ENCODE measurements at regions not wholly inside any gene's neighbourhood (a gene's known extent, or its start where the extent isn't known, plus 50 kb on each side); places are given as distances from the start of the nearest gene placed in this dataset.

- Histone ChIP-seq H3K27me3 (ENCODE audit: insufficient read depth, poor library complexity, severe bottlenecking) (no peaks in the 10 kb centered on the region), H3K27ac (replicated peaks) (no peak overlapping the region), H3K4me3 (replicated peaks; ENCODE audit: insufficient read depth, low read length) (no peak overlapping the region)
- DNase-seq (ENCODE audit: low read depth in 1 of 2, low spot score in 1 of 2) = no peak
- TF ChIP-seq REST (IDR thresholded peaks at IDR 0.05; ENCODE audit: insufficient replicate concordance, low read depth) (no peak), GABPA (IDR thresholded peaks at IDR 0.05; ENCODE audit: low read depth) (no peak), SPI1 (IDR thresholded peaks at IDR 0.05; ENCODE audit: borderline replicate concordance, low read depth) (no peak), CTCF (IDR thresholded peaks at IDR 0.05; ENCODE audit: insufficient read depth, low read length) (no peak), POLR2AphosphoS5 (IDR thresholded peaks at IDR 0.05; ENCODE audit: low read depth) (no peak)
These were observed 1169.2 kb upstream of the NXPH2 start for GRCh38 chr2:139949242-139949972.

- H3K4me3 ChIP-seq (replicated peaks; ENCODE audit: insufficient read depth, low read length) = no peak overlapping the region
- H3K27ac ChIP-seq (replicated peaks) = no peak overlapping the region
- TF ChIP-seq REST (IDR thresholded peaks at IDR 0.05; ENCODE audit: insufficient replicate concordance, low read depth) (no peak), CTCF (IDR thresholded peaks at IDR 0.05; ENCODE audit: insufficient read depth, low read length) (peak; percentile 4)
- no peak for DNase-seq (ENCODE audit: low read depth in 1 of 2, low spot score in 1 of 2)
- no peaks in the 10 kb centered on the region for H3K27me3 ChIP-seq (ENCODE audit: insufficient read depth, poor library complexity, severe bottlenecking)
These were observed 1166.5 kb upstream of the NXPH2 start for GRCh38 chr2:139946690-139947089.

GRCh38 chr2:139940686-139941085 lies 1160.5 kb upstream of the NXPH2 start:
- TF ChIP-seq GABPA (IDR thresholded peaks at IDR 0.05; ENCODE audit: low read depth) (no peak), SPI1 (IDR thresholded peaks at IDR 0.05; ENCODE audit: borderline replicate concordance, low read depth) (no peak), POLR2AphosphoS5 (IDR thresholded peaks at IDR 0.05; ENCODE audit: low read depth) (no peak), REST (IDR thresholded peaks at IDR 0.05; ENCODE audit: insufficient replicate concordance, low read depth) (no peak), CTCF (IDR thresholded peaks at IDR 0.05; ENCODE audit: insufficient read depth, low read length) (no peak)
- DNase-seq (ENCODE audit: low read depth in 1 of 2, low spot score in 1 of 2) = no peak
- H3K27ac ChIP-seq (replicated peaks) = no peak overlapping the region
- no peaks in the 10 kb centered on the region for H3K27me3 ChIP-seq (ENCODE audit: insufficient read depth, poor library complexity, severe bottlenecking)
- no peak overlapping the region for H3K4me3 ChIP-seq (replicated peaks; ENCODE audit: insufficient read depth, low read length)
